GM13976 (cell line): ENCODE measurements at regions not wholly inside any gene's neighbourhood (a gene's known extent, or its start where the extent isn't known, plus 50 kb on each side); places are given as distances from the start of the nearest gene placed in this dataset.

Source experiments
- DNase-seq: peaks from one replicate; pipeline ENCODE4 v3.0.0; 2012; ENCODE audit warnings: low spot score
- CTCF ChIP-seq: IDR thresholded peaks from 2 replicates; pipeline ENCODE4 v1.5.1; 2012; ENCODE audit warnings: borderline replicate concordance, mild to moderate bottlenecking; ENCODE audit not compliant: insufficient read depth; ENCODE audit errors: extremely low read depth, missing control alignments, control extremely low read depth
- in situ Hi-C: fragments of 300-500 bp; cut with MboI; formaldehyde crosslinking; loops from one replicate; pipeline ENCODE4 v1.12.0; 2022; ENCODE audit warnings: low sequenced_read_pairs, mixed read lengths, inconsistent platforms; ENCODE audit not compliant: unreplicated experiment

GRCh38 chr13:80656512-80656904 is 315.6 kb upstream of the SPRY2 start:
- no peak for TF ChIP-seq CTCF
- DNase-seq, result no peak
- in situ Hi-C loops, result no loop called here

- TF ChIP-seq CTCF, result no peak
- no peak for DNase-seq
- in situ Hi-C loops, result no loop called here
Measured at GRCh38 chr13:80655778-80656511, 315.0 kb upstream of the SPRY2 start.

GRCh38 chr13:80654638-80655249 is 313.8 kb upstream of the SPRY2 start:
- in situ Hi-C loops, result no loop called here
- DNase-seq, result peak; percentile 17
- no peak for TF ChIP-seq CTCF

GRCh38 chr13:80649274-80649673 is 308.3 kb upstream of the SPRY2 start:
- no peak for TF ChIP-seq CTCF
- in situ Hi-C loops, result no loop called here
- DNase-seq, result no peak

- no peak for TF ChIP-seq CTCF
- in situ Hi-C loops, result no loop called here
- DNase-seq, result no peak
Measured at GRCh38 chr13:80642641-80643040, 301.7 kb upstream of the SPRY2 start.

- in situ Hi-C loops, result no loop called here
- DNase-seq, result no peak
- no peak for TF ChIP-seq CTCF
Measured at GRCh38 chr13:80633251-80633650, 292.3 kb upstream of the SPRY2 start.
